ENCODE measurements at regions not wholly inside any gene's neighbourhood (a gene's known extent, or its start where the extent isn't known, plus 50 kb on each side); places are given as distances from the start of the nearest gene placed in this dataset.

GRCh38 chr1:95916616-95917015 is 682.6 kb downstream of the RWDD3 start:
- H3K9ac ChIP-seq (ENCODE audit: low read length), result no peak overlapping the region
- H3K9me2 ChIP-seq (replicated peaks; ENCODE audit: insufficient read depth, low read length), result no peaks in the 10 kb centered on the region
- no peak overlapping the region for H3K27ac ChIP-seq (ENCODE audit: low read length)
- H3K4me1 ChIP-seq (ENCODE audit: low read length), result no peaks in the 10 kb centered on the region
- no peaks in the 10 kb centered on the region for H3K27me3 ChIP-seq (ENCODE audit: low read length)
- no peak overlapping the region for H3K4me3 ChIP-seq (ENCODE audit: low read length)
- no peak overlapping the region for H3K4me2 ChIP-seq (ENCODE audit: low read depth, low read length, poor library complexity, severe bottlenecking)
- no peak overlapping the region for H2AFZ ChIP-seq (ENCODE audit: low read length)
- no peaks in the 10 kb centered on the region for H3K79me2 ChIP-seq (ENCODE audit: low read length)
- no peaks in the 10 kb centered on the region for H4K20me1 ChIP-seq (ENCODE audit: insufficient read depth, low read depth, low read length)
- DNase-seq, result no peak
- no peaks in the 10 kb centered on the region for H3K36me3 ChIP-seq (ENCODE audit: insufficient read depth, low read length)
- peaks cover 6% of the 10 kb centered on the region; the same call in 1 of the 2 replicates for H3K9me3 ChIP-seq (ENCODE audit: low read length)

- Histone ChIP-seq H3K4me2 (ENCODE audit: low read depth, low read length, poor library complexity, severe bottlenecking) (no peak overlapping the region), H3K27me3 (ENCODE audit: low read length) (no peaks in the 10 kb centered on the region), H3K9me2 (replicated peaks; ENCODE audit: insufficient read depth, low read length) (no peaks in the 10 kb centered on the region), H3K79me2 (ENCODE audit: low read length) (no peaks in the 10 kb centered on the region), H2AFZ (ENCODE audit: low read length) (no peak overlapping the region), H3K4me3 (ENCODE audit: low read length) (no peak overlapping the region), H4K20me1 (ENCODE audit: insufficient read depth, low read depth, low read length) (no peaks in the 10 kb centered on the region), H3K4me1 (ENCODE audit: low read length) (no peaks in the 10 kb centered on the region), H3K36me3 (ENCODE audit: insufficient read depth, low read length) (no peaks in the 10 kb centered on the region), H3K9me3 (ENCODE audit: low read length) (peaks cover 3% of the 10 kb centered on the region; the same call in 1 of the 2 replicates), H3K9ac (ENCODE audit: low read length) (no peak overlapping the region), H3K27ac (ENCODE audit: low read length) (no peak overlapping the region)
- DNase-seq, result no peak
These were observed 690.7 kb downstream of the RWDD3 start for GRCh38 chr1:95924684-95925083.

DNA sequence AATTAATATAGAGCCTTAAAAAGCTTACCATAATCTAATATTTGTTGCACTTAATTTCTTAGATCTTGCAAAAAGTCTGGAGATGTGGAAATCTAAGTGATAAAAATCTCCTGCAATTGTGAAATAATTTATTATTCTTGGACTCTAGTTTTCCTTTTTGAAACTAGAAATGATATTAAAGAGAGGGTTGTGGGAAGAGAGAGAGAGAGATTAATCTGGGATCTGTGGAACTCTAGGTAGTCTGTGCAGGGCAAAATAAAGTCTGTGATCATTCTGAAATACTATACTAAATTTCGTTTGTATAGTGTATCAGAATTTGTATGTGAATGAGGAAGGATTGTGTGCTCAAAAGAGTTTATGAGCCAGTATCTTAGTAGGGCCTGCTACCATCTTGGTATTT is 692.3 kb downstream of the RWDD3 start:
- no peaks in the 10 kb centered on the region for H4K20me1 ChIP-seq (ENCODE audit: insufficient read depth, low read depth, low read length)
- no peaks in the 10 kb centered on the region for H3K36me3 ChIP-seq (ENCODE audit: insufficient read depth, low read length)
- no peak for DNase-seq
- H3K4me3 ChIP-seq (ENCODE audit: low read length), result no peak overlapping the region
- no peaks in the 10 kb centered on the region for H3K9me2 ChIP-seq (replicated peaks; ENCODE audit: insufficient read depth, low read length)
- no peak overlapping the region for H3K4me2 ChIP-seq (ENCODE audit: low read depth, low read length, poor library complexity, severe bottlenecking)
- H3K79me2 ChIP-seq (ENCODE audit: low read length), result no peaks in the 10 kb centered on the region
- H2AFZ ChIP-seq (ENCODE audit: low read length), result no peak overlapping the region
- no peaks in the 10 kb centered on the region for H3K27me3 ChIP-seq (ENCODE audit: low read length)
- no peak overlapping the region for H3K27ac ChIP-seq (ENCODE audit: low read length)
- H3K4me1 ChIP-seq (ENCODE audit: low read length), result no peaks in the 10 kb centered on the region
- no peak overlapping the region for H3K9ac ChIP-seq (ENCODE audit: low read length)
- peaks cover 3% of the 10 kb centered on the region; the same call in 1 of the 2 replicates for H3K9me3 ChIP-seq (ENCODE audit: low read length)

- peaks cover 3% of the 10 kb centered on the region; the same call in 1 of the 2 replicates for H3K9me3 ChIP-seq (ENCODE audit: low read length)
- no peak overlapping the region for H3K9ac ChIP-seq (ENCODE audit: low read length)
- no peaks in the 10 kb centered on the region for H3K79me2 ChIP-seq (ENCODE audit: low read length)
- H2AFZ ChIP-seq (ENCODE audit: low read length), result no peak overlapping the region
- H4K20me1 ChIP-seq (ENCODE audit: insufficient read depth, low read depth, low read length), result no peaks in the 10 kb centered on the region
- no peaks in the 10 kb centered on the region for H3K4me1 ChIP-seq (ENCODE audit: low read length)
- no peak overlapping the region for H3K4me3 ChIP-seq (ENCODE audit: low read length)
- DNase-seq, result no peak
- H3K36me3 ChIP-seq (ENCODE audit: insufficient read depth, low read length), result no peaks in the 10 kb centered on the region
- H3K4me2 ChIP-seq (ENCODE audit: low read depth, low read length, poor library complexity, severe bottlenecking), result no peak overlapping the region
- no peaks in the 10 kb centered on the region for H3K27me3 ChIP-seq (ENCODE audit: low read length)
- no peak overlapping the region for H3K27ac ChIP-seq (ENCODE audit: low read length)
- H3K9me2 ChIP-seq (replicated peaks; ENCODE audit: insufficient read depth, low read length), result no peaks in the 10 kb centered on the region
These were observed 693.1 kb downstream of the RWDD3 start for GRCh38 chr1:95927061-95927460.

GRCh38 chr1:95935719-95936118 is 701.7 kb downstream of the RWDD3 start:
- H3K4me2 ChIP-seq (ENCODE audit: low read depth, low read length, poor library complexity, severe bottlenecking), result no peak overlapping the region
- no peak overlapping the region for H3K9ac ChIP-seq (ENCODE audit: low read length)
- no peaks in the 10 kb centered on the region for H4K20me1 ChIP-seq (ENCODE audit: insufficient read depth, low read depth, low read length)
- H3K9me2 ChIP-seq (replicated peaks; ENCODE audit: insufficient read depth, low read length), result no peaks in the 10 kb centered on the region
- H3K27me3 ChIP-seq (ENCODE audit: low read length), result no peaks in the 10 kb centered on the region
- no peaks in the 10 kb centered on the region for H3K79me2 ChIP-seq (ENCODE audit: low read length)
- H3K4me3 ChIP-seq (ENCODE audit: low read length), result no peak overlapping the region
- H3K27ac ChIP-seq (ENCODE audit: low read length), result no peak overlapping the region
- no peaks in the 10 kb centered on the region; the same call in 1 of the 2 replicates for H3K9me3 ChIP-seq (ENCODE audit: low read length)
- H3K4me1 ChIP-seq (ENCODE audit: low read length), result no peaks in the 10 kb centered on the region
- no peak overlapping the region for H2AFZ ChIP-seq (ENCODE audit: low read length)
- DNase-seq, result no peak
- H3K36me3 ChIP-seq (ENCODE audit: insufficient read depth, low read length), result no peaks in the 10 kb centered on the region

DNA sequence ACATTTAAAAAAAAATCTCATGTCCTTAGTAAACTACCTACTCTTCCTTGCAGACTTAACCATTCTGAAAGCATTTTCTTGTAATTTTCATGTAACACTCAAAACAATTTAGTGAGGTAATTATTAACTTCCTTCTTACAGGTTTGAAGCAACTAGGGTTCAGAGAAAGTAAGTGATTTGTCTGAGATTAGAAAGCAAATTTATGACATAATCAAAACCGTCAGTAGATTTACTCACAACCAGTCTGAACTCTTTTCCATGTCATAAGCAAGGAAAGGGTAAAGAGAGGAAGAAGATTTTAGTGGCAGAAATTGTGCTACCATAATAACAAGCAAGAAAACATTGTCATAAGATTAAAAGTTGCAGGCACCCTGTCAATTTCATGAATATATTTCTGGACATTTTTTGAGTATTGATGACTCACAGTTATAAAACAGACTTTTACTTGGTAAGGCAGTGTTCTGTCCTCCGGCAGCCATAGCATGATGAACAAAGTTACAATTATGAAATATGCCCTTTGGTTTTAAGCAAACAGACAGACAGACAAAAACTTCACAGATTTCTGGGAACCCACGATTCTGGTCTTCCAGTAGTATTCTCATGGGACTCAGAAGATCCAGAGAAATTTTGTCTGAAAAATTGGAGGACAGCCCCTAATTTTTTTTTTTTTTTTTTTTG is 707.2 kb downstream of the RWDD3 start:
- H3K9me2 ChIP-seq (replicated peaks; ENCODE audit: insufficient read depth, low read length), result no peaks in the 10 kb centered on the region
- H2AFZ ChIP-seq (ENCODE audit: low read length), result no peak overlapping the region
- H3K4me3 ChIP-seq (ENCODE audit: low read length), result no peak overlapping the region
- H4K20me1 ChIP-seq (ENCODE audit: insufficient read depth, low read depth, low read length), result no peaks in the 10 kb centered on the region
- H3K9me3 ChIP-seq (ENCODE audit: low read length), result no peaks in the 10 kb centered on the region
- H3K9ac ChIP-seq (ENCODE audit: low read length), result no peak overlapping the region
- no peaks in the 10 kb centered on the region for H3K79me2 ChIP-seq (ENCODE audit: low read length)
- H3K4me1 ChIP-seq (ENCODE audit: low read length), result no peaks in the 10 kb centered on the region
- no peak overlapping the region for H3K27ac ChIP-seq (ENCODE audit: low read length)
- H3K27me3 ChIP-seq (ENCODE audit: low read length), result no peaks in the 10 kb centered on the region
- no peaks in the 10 kb centered on the region for H3K36me3 ChIP-seq (ENCODE audit: insufficient read depth, low read length)
- no peak overlapping the region for H3K4me2 ChIP-seq (ENCODE audit: low read depth, low read length, poor library complexity, severe bottlenecking)
- no peak for DNase-seq

GRCh38 chr1:95948023-95948422 is 714.0 kb downstream of the RWDD3 start:
- H3K27ac ChIP-seq (ENCODE audit: low read length), result no peak overlapping the region
- no peaks in the 10 kb centered on the region for H3K36me3 ChIP-seq (ENCODE audit: insufficient read depth, low read length)
- H3K4me2 ChIP-seq (ENCODE audit: low read depth, low read length, poor library complexity, severe bottlenecking), result no peak overlapping the region
- no peak overlapping the region for H2AFZ ChIP-seq (ENCODE audit: low read length)
- H3K79me2 ChIP-seq (ENCODE audit: low read length), result no peaks in the 10 kb centered on the region
- H4K20me1 ChIP-seq (ENCODE audit: insufficient read depth, low read depth, low read length), result no peaks in the 10 kb centered on the region
- H3K9me2 ChIP-seq (replicated peaks; ENCODE audit: insufficient read depth, low read length), result no peaks in the 10 kb centered on the region
- H3K4me1 ChIP-seq (ENCODE audit: low read length), result no peaks in the 10 kb centered on the region
- H3K4me3 ChIP-seq (ENCODE audit: low read length), result no peak overlapping the region
- DNase-seq, result no peak
- H3K9ac ChIP-seq (ENCODE audit: low read length), result no peak overlapping the region
- no peaks in the 10 kb centered on the region for H3K9me3 ChIP-seq (ENCODE audit: low read length)
- no peaks in the 10 kb centered on the region for H3K27me3 ChIP-seq (ENCODE audit: low read length)

GRCh38 chr1:95951371-95952102 is 717.5 kb downstream of the RWDD3 start:
- Histone ChIP-seq H3K4me2 (ENCODE audit: low read depth, low read length, poor library complexity, severe bottlenecking) (no peak overlapping the region), H2AFZ (ENCODE audit: low read length) (no peak overlapping the region)

More at GRCh38 chr1:95951371-95952102, 717.5 kb downstream of the RWDD3 start:
- no peaks in the 10 kb centered on the region for H3K9me2 ChIP-seq (replicated peaks; ENCODE audit: insufficient read depth, low read length)
- no peak overlapping the region for H3K9ac ChIP-seq (ENCODE audit: low read length)
- no peak for DNase-seq
- no peak overlapping the region for H3K4me3 ChIP-seq (ENCODE audit: low read length)
- H3K4me1 ChIP-seq (ENCODE audit: low read length), result no peaks in the 10 kb centered on the region
- no peak overlapping the region for H3K27ac ChIP-seq (ENCODE audit: low read length)
- H3K9me3 ChIP-seq (ENCODE audit: low read length), result no peaks in the 10 kb centered on the region
- no peaks in the 10 kb centered on the region for H3K27me3 ChIP-seq (ENCODE audit: low read length)
- H4K20me1 ChIP-seq (ENCODE audit: insufficient read depth, low read depth, low read length), result no peaks in the 10 kb centered on the region
- H3K36me3 ChIP-seq (ENCODE audit: insufficient read depth, low read length), result no peaks in the 10 kb centered on the region
- H3K79me2 ChIP-seq (ENCODE audit: low read length), result no peaks in the 10 kb centered on the region
